Keratinocyte (primary cell): ENCODE measurements at regions not wholly inside any gene's neighbourhood (a gene's known extent, or its start where the extent isn't known, plus 50 kb on each side); places are given as distances from the start of the nearest gene placed in this dataset.

Experiments
- DNase-seq: peaks from one replicate; pipeline ENCODE4 v3.0.0-alpha.2; 2011; ENCODE audit warnings: low read depth, missing footprints, low spot score
- FAIRE-seq: peaks from 2 replicates; lab custom pipeline; 2011; peaks lifted over from hg19 to GRCh38; lab: Jason Lieb, UNC
- H2AFZ ChIP-seq: 2 replicates; pipeline ENCODE4 v1.6.0; 2012; ENCODE audit warnings: low read length, control low read depth, inconsistent platforms; ENCODE audit not compliant: control insufficient read depth
- H3K27ac ChIP-seq: 2 replicates; pipeline ENCODE4 v1.5.1; 2011; ENCODE audit warnings: low read length; ENCODE audit not compliant: control insufficient read depth, insufficient read depth
- H3K27me3 ChIP-seq: 3 replicates; pipeline ENCODE4 v1.6.0; 2011; ENCODE audit warnings: low read length; ENCODE audit not compliant: control insufficient read depth, insufficient read depth; ENCODE audit errors: extremely low read depth
- H3K36me3 ChIP-seq, 2 experiments: 2 replicates in 1 of 2; 3 replicates in 1 of 2; pipeline ENCODE4 v1.5.1; 2011; ENCODE audit warnings: low read length in 2 of 2, mild to moderate bottlenecking in 1 of 2; ENCODE audit not compliant: control insufficient read depth in 2 of 2, insufficient read depth in 2 of 2; ENCODE audit errors: extremely low read depth in 1 of 2
- H3K4me1 ChIP-seq: 3 replicates; pipeline ENCODE4 v1.5.1; 2011; ENCODE audit warnings: low read length; ENCODE audit not compliant: control insufficient read depth, insufficient read depth; ENCODE audit errors: extremely low read depth
- H3K4me2 ChIP-seq: 3 replicates; pipeline ENCODE4 v1.6.0; 2011; ENCODE audit warnings: low read depth, low read length; ENCODE audit not compliant: control insufficient read depth, insufficient read depth; ENCODE audit errors: extremely low read depth
- H3K4me3 ChIP-seq, 3 experiments: fragments of 200-600 bp in 1 of 3; sonication (generic) in 1 of 3; 2 replicates in 2 of 3; 3 replicates in 1 of 3; pipeline ENCODE4 v1.5.1; 2011 to 2016; ENCODE audit warnings: low read length in 3 of 3, mild to moderate bottlenecking in 3 of 3, control low read depth in 2 of 3, inconsistent platforms in 1 of 3, low read depth in 1 of 3, mixed read lengths in 1 of 3, mixed run types in 1 of 3, moderate library complexity in 1 of 3; ENCODE audit not compliant: control insufficient read depth in 2 of 3, insufficient read depth in 2 of 3; ENCODE audit errors: extremely low read depth in 1 of 3
- H3K79me2 ChIP-seq: 2 replicates; pipeline ENCODE4 v1.6.0; 2012; ENCODE audit warnings: low read length; ENCODE audit not compliant: control insufficient read depth, insufficient read depth
- H3K9ac ChIP-seq: 3 replicates; pipeline ENCODE4 v1.6.0; 2011; ENCODE audit warnings: low read length; ENCODE audit not compliant: control insufficient read depth, insufficient read depth; ENCODE audit errors: extremely low read depth
- H3K9me1 ChIP-seq: 3 replicates; pipeline ENCODE4 v1.6.0; 2011; ENCODE audit warnings: low read length; ENCODE audit not compliant: control insufficient read depth, insufficient read depth; ENCODE audit errors: extremely low read depth
- H3K9me3 ChIP-seq: 2 replicates; pipeline ENCODE4 v1.5.1; 2012; ENCODE audit warnings: low read depth, low read length; ENCODE audit not compliant: control insufficient read depth
- H4K20me1 ChIP-seq: 3 replicates; pipeline ENCODE4 v1.6.0; 2011; ENCODE audit warnings: low read length; ENCODE audit not compliant: control insufficient read depth, insufficient read depth; ENCODE audit errors: extremely low read depth
- EZH2 ChIP-seq: IDR thresholded peaks from one replicate; pipeline ENCODE4 v1.6.1; 2012; ENCODE audit warnings: inconsistent platforms, mild to moderate bottlenecking, low read length, moderate library complexity
- dilution Hi-C: fragments of 300-500 bp; cut with MboI; formaldehyde crosslinking; loops from one replicate; pipeline ENCODE4 v1.7.0; 2020; ENCODE audit warnings: low sequenced_read_pairs; ENCODE audit not compliant: extremely low pct_ligation_motif_present
- TF ChIP-seq, protein P1 (sequence below), 3 experiments: IDR thresholded peaks in 1 of 3; conservative IDR thresholded peaks in 1 of 3; optimal IDR thresholded peaks in 1 of 3; 2 replicates in 2 of 3; 3 replicates in 1 of 3; pipeline versions ENCODE3 to v1.5.1; 2011; ENCODE audit warnings: low read length in 3 of 3, mild to moderate bottlenecking in 3 of 3, moderate library complexity in 2 of 3, control low read depth in 1 of 3, inconsistent platforms in 1 of 3; ENCODE audit not compliant: insufficient read depth in 2 of 3; ENCODE audit errors: extremely low read depth in 1 of 3

DNA sequence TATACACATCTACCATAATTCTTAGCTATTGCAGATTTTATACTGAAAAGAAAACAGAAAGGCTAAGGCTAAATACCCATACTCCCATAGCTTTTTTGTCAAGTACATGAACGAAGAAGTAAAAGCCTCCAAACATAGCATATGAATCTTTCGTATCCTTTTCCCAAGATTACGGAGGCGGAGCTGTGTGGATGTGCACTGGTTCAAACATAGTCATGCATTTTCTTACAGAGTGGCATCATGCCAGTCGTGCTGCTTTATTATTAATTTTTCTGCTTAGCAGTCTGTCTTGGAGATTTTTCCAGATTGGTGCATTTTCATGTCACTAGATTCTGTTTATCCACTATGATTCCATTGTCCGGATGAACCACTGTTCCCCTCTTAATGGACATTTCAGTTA lies 118.7 kb upstream of the RUNX3 start:
- Histone ChIP-seq H3K79me2 (no peaks in the 10 kb centered on the region), H3K36me3 (no peaks in the 10 kb centered on the region), H3K27me3 (peaks cover 32% of the 10 kb centered on the region), H3K9ac (no peak overlapping the region), H3K9me1 (no peaks in the 10 kb centered on the region), H3K9me3 (no peaks in the 10 kb centered on the region), H2AFZ (no peak overlapping the region), H4K20me1 (no peaks in the 10 kb centered on the region), H3K4me1 (no peaks in the 10 kb centered on the region), H3K27ac (no peak overlapping the region), H3K4me3 (no peak overlapping the region), H3K4me2 (no peak overlapping the region)
- dilution Hi-C loops = loop anchor here (10.0 kb wide), 1 partner anchor 64 kb away; no protein-coding TSS in a partner anchor
- DNase-seq (no peak), FAIRE-seq (no peak)
- TF ChIP-seq, protein P1, sequence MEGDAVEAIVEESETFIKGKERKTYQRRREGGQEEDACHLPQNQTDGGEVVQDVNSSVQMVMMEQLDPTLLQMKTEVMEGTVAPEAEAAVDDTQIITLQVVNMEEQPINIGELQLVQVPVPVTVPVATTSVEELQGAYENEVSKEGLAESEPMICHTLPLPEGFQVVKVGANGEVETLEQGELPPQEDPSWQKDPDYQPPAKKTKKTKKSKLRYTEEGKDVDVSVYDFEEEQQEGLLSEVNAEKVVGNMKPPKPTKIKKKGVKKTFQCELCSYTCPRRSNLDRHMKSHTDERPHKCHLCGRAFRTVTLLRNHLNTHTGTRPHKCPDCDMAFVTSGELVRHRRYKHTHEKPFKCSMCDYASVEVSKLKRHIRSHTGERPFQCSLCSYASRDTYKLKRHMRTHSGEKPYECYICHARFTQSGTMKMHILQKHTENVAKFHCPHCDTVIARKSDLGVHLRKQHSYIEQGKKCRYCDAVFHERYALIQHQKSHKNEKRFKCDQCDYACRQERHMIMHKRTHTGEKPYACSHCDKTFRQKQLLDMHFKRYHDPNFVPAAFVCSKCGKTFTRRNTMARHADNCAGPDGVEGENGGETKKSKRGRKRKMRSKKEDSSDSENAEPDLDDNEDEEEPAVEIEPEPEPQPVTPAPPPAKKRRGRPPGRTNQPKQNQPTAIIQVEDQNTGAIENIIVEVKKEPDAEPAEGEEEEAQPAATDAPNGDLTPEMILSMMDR (optimal IDR thresholded peaks at IDR 0.05 in 1 of 3, IDR thresholded peaks at IDR 0.05 in 1 of 3, conservative IDR thresholded peaks at IDR 0.05 in 1 of 3; ENCODE audit: extremely low read depth in 1 of 3, insufficient read depth in 2 of 3, low read length in 3 of 3) = no peak
- no peak for TF ChIP-seq EZH2

GRCh38 chr1:25047506-25048240 lies 117.6 kb upstream of the RUNX3 start:
- FAIRE-seq = no peak
- Histone ChIP-seq H3K27me3 (peaks cover 28% of the 10 kb centered on the region), H3K79me2 (no peaks in the 10 kb centered on the region), H3K9ac (no peak overlapping the region), H4K20me1 (no peaks in the 10 kb centered on the region), H3K4me2 (no peak overlapping the region), H2AFZ (no peak overlapping the region), H3K27ac (no peak overlapping the region), H3K9me3 (no peaks in the 10 kb centered on the region), H3K9me1 (no peaks in the 10 kb centered on the region), H3K4me1 (peaks cover 1% of the 10 kb centered on the region), H3K4me3 (no peak overlapping the region), H3K36me3 (no peaks in the 10 kb centered on the region)
- DNase-seq = no peak
- TF ChIP-seq EZH2 = no peak
- TF ChIP-seq, protein P1 (optimal IDR thresholded peaks at IDR 0.05 in 1 of 3, IDR thresholded peaks at IDR 0.05 in 1 of 3, conservative IDR thresholded peaks at IDR 0.05 in 1 of 3; ENCODE audit: extremely low read depth in 1 of 3, insufficient read depth in 2 of 3, low read length in 3 of 3) = no peak
- dilution Hi-C loops = loop anchor here (10.0 kb wide), 1 partner anchor 63 kb away; no protein-coding TSS in a partner anchor
